A673 (cell line): ENCODE measurements at regions not wholly inside any gene's neighbourhood (a gene's known extent, or its start where the extent isn't known, plus 50 kb on each side); places are given as distances from the start of the nearest gene placed in this dataset.

Experiments used
- EZH2 ChIP-seq: fragments of 200-600 bp; sonication (generic); IDR thresholded peaks from 2 replicates; pipeline ENCODE4 v1.6.1; 2017; ENCODE audit warnings: borderline replicate concordance, low read depth, mild to moderate bottlenecking, mixed read lengths, antibody characterized with exemption, low read length; ENCODE audit not compliant: poor library complexity, severe bottlenecking
- TF ChIP-seq, protein P1 (sequence below): fragments of 300-800, 200-600 bp; sonication (generic); conservative IDR thresholded peaks from 2 replicates; pipeline ENCODE4 v1.5.1; 2017; ENCODE audit warnings: low read depth, mild to moderate bottlenecking, antibody characterized with exemption, low read length, moderate library complexity, mixed read lengths

DNA sequence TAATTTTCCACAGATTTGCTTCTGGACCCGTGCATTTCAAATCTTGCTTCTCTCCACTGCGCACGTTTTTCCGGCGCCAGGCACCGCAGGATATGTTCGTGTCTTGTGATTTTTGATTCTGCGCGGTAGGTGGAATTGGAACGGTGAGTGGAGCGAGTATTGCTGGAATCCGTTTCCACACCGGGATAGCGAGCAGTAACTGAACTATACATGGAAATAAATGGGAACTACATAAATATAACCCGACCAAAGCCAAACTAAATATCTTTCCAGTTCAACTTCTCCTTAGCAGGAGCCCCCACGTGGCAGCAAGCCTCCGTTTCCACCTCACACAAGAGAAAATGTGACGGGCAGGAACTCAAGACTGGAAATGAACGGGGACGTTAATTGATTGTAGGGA is 154.0 kb downstream of the SEC14L1 start:
- TF ChIP-seq, protein P1, sequence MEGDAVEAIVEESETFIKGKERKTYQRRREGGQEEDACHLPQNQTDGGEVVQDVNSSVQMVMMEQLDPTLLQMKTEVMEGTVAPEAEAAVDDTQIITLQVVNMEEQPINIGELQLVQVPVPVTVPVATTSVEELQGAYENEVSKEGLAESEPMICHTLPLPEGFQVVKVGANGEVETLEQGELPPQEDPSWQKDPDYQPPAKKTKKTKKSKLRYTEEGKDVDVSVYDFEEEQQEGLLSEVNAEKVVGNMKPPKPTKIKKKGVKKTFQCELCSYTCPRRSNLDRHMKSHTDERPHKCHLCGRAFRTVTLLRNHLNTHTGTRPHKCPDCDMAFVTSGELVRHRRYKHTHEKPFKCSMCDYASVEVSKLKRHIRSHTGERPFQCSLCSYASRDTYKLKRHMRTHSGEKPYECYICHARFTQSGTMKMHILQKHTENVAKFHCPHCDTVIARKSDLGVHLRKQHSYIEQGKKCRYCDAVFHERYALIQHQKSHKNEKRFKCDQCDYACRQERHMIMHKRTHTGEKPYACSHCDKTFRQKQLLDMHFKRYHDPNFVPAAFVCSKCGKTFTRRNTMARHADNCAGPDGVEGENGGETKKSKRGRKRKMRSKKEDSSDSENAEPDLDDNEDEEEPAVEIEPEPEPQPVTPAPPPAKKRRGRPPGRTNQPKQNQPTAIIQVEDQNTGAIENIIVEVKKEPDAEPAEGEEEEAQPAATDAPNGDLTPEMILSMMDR, result no peak
- no peak for TF ChIP-seq EZH2
